OCI-LY7 (cell line): ENCODE measurements at regions not wholly inside any gene's neighbourhood (a gene's known extent, or its start where the extent isn't known, plus 50 kb on each side); places are given as distances from the start of the nearest gene placed in this dataset.

Experiments used
- BruUV-seq: library from RNA; stranded (reverse); fragments of 400-500 nt; replicated peaks from 2 replicates; lab custom pipeline; 2021; lab: Mats Ljungman, UMichigan
- CTCF ChIA-PET: fragments of 300-600 bp; sonication (Branson Sonifier 250); formaldehyde crosslinking; loops from one replicate; lab custom pipeline; 2022; ENCODE audit warnings: antibody characterized with exemption; ENCODE audit not compliant: unreplicated experiment; lab: Charles Lee
- POLR2A ChIA-PET: fragments of 300-600 bp; sonication (Branson Sonifier 250); formaldehyde crosslinking; loops from one replicate; lab custom pipeline; 2022; ENCODE audit warnings: antibody characterized with exemption; lab: Charles Lee
- DNase-seq: peaks from one replicate; pipeline ENCODE4 v3.0.0-alpha.2; 2015; ENCODE audit warnings: low spot score
- H2AFZ ChIP-seq: fragments of 200-600 bp; sonication (generic), shearing (Covaris generic); 2 replicates; pipeline ENCODE4 v1.6.1; 2014; ENCODE audit warnings: mild to moderate bottlenecking, antibody characterized with exemption, low read length, moderate library complexity
- H3K27ac ChIP-seq: fragments of 200-600 bp; sonication (generic); 2 replicates; pipeline ENCODE4 v1.5.1; 2014; ENCODE audit warnings: mixed run types, low read depth, mild to moderate bottlenecking, moderate library complexity, low read length, inconsistent platforms; ENCODE audit not compliant: poor library complexity, severe bottlenecking
- H3K36me3 ChIP-seq: fragments of 200-600 bp; sonication (generic); 2 replicates; pipeline ENCODE4 v1.6.1; 2014; ENCODE audit warnings: mild to moderate bottlenecking, antibody characterized with exemption, low read length, moderate library complexity, mixed read lengths; ENCODE audit not compliant: insufficient read depth
- H3K4me1 ChIP-seq: fragments of 200-600 bp; sonication (generic); 2 replicates; pipeline ENCODE4 v1.5.1; 2014; ENCODE audit warnings: mild to moderate bottlenecking, low read length; ENCODE audit not compliant: insufficient read depth, poor library complexity, severe bottlenecking
- H3K4me2 ChIP-seq: fragments of 200-600 bp; sonication (generic); 2 replicates; pipeline ENCODE4 v1.6.1; 2014; ENCODE audit warnings: mild to moderate bottlenecking, low read length
- H3K4me3 ChIP-seq: fragments of 200-600 bp; sonication (generic); 2 replicates; pipeline ENCODE4 v1.5.1; 2014; ENCODE audit warnings: mild to moderate bottlenecking, low read depth, low read length; ENCODE audit not compliant: poor library complexity, severe bottlenecking
- H3K79me2 ChIP-seq: fragments of 200-600 bp; sonication (generic); 2 replicates; pipeline ENCODE4 v1.6.1; 2016; ENCODE audit warnings: low read depth, mild to moderate bottlenecking, low read length, moderate library complexity, mixed read lengths; ENCODE audit not compliant: insufficient read depth
- H3K9me2 ChIP-seq: fragments of 200-600 bp; sonication (generic); 2 replicates; pipeline ENCODE4 v1.6.1; 2016; ENCODE audit warnings: mild to moderate bottlenecking, low read length, mixed read lengths; ENCODE audit not compliant: insufficient read depth
- H3K9me3 ChIP-seq: fragments of 200-600 bp; sonication (generic); 2 replicates; pipeline ENCODE4 v1.6.1; 2014; ENCODE audit warnings: mild to moderate bottlenecking, mixed run types, low read length, mixed read lengths
- H4K20me1 ChIP-seq: fragments of 200-600 bp; sonication (generic); 2 replicates; pipeline ENCODE4 v1.6.1; 2014; ENCODE audit warnings: mild to moderate bottlenecking, antibody characterized with exemption, low read length, moderate library complexity, mixed read lengths; ENCODE audit not compliant: insufficient read depth
- EZH2phosphoT487 ChIP-seq: fragments of 200-600 bp; sonication (generic); IDR thresholded peaks from 2 replicates; pipeline ENCODE4 v1.6.1; 2018; ENCODE audit warnings: low read depth, borderline replicate concordance, mild to moderate bottlenecking, mixed run types, antibody characterized with exemption, low read length, moderate library complexity, mixed read lengths
- intact Hi-C: fragments of 100-400 bp; cut with micrococcal nuclease; formaldehyde crosslinking; loops from one replicate; pipeline ENCODE4 v1.10.0; 2022; ENCODE audit not compliant: unreplicated experiment
- TF ChIP-seq, protein P1 (sequence below): fragments of 200-600 bp; sonication (generic); conservative IDR thresholded peaks from 2 replicates; pipeline ENCODE4 v1.5.1; 2014; ENCODE audit warnings: mild to moderate bottlenecking, antibody characterized with exemption, low read length, moderate library complexity, mixed read lengths

DNA sequence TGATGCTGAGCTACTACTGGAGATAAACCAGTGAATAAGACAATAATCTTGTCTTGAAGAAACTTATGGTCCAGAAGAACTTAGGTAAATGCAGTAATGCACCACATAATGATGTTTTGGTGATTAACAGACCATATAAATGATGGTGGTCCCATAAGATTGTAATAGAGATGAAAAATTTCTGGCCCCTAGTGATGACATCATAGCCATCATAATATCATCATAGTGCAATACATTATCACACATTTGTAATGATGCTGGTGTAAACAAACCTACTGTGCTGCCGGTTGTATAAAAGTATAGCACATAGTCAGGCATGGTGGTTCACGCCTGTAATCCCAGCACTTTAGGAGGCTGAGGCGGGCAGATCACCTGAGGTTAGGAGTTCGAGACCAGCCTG is 846.8 kb downstream of the FSTL5 start:
- H3K4me3 ChIP-seq = no peak overlapping the region
- CTCF ChIA-PET = no interaction called here
- BruUV-seq = no TSS peak
- no peaks in the 10 kb centered on the region for H3K9me2 ChIP-seq
- DNase-seq = no peak
- POLR2A ChIA-PET = no interaction called here
- no peaks in the 10 kb centered on the region for H3K36me3 ChIP-seq
- no peak overlapping the region for H3K27ac ChIP-seq
- H4K20me1 ChIP-seq = no peaks in the 10 kb centered on the region
- H3K79me2 ChIP-seq = no peaks in the 10 kb centered on the region
- no peak for TF ChIP-seq EZH2phosphoT487
- TF ChIP-seq, protein P1, sequence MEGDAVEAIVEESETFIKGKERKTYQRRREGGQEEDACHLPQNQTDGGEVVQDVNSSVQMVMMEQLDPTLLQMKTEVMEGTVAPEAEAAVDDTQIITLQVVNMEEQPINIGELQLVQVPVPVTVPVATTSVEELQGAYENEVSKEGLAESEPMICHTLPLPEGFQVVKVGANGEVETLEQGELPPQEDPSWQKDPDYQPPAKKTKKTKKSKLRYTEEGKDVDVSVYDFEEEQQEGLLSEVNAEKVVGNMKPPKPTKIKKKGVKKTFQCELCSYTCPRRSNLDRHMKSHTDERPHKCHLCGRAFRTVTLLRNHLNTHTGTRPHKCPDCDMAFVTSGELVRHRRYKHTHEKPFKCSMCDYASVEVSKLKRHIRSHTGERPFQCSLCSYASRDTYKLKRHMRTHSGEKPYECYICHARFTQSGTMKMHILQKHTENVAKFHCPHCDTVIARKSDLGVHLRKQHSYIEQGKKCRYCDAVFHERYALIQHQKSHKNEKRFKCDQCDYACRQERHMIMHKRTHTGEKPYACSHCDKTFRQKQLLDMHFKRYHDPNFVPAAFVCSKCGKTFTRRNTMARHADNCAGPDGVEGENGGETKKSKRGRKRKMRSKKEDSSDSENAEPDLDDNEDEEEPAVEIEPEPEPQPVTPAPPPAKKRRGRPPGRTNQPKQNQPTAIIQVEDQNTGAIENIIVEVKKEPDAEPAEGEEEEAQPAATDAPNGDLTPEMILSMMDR = no peak
- no peak overlapping the region for H3K4me2 ChIP-seq
- no peak overlapping the region for H2AFZ ChIP-seq
- intact Hi-C loops = no loop called here
- no peaks in the 10 kb centered on the region for H3K4me1 ChIP-seq
- no peaks in the 10 kb centered on the region for H3K9me3 ChIP-seq

DNA sequence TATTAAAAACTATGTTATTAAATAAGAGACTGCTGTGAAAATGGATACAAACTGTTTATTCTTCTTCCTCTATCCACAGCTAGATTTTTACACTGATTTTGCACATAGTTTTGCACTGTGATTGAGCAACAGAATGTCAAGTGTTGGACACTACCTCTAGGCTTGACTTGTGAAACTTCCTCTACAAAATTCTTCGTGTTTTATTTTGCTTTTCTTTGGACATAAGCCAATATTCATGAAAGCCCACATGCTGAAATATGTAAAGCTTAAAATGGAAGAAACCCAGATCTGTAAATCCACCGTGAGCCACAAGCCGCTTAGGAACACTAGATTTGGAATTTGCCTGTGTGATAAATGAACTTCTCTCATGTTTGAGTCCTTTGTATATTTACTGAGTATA is 849.4 kb downstream of the FSTL5 start:
- ChIA-PET POLR2A (no interaction called here), CTCF (no interaction called here)
- Histone ChIP-seq H2AFZ (no peak overlapping the region), H3K4me1 (no peaks in the 10 kb centered on the region), H3K4me2 (no peak overlapping the region), H3K4me3 (no peak overlapping the region), H3K79me2 (no peaks in the 10 kb centered on the region), H3K9me3 (no peaks in the 10 kb centered on the region), H3K36me3 (no peaks in the 10 kb centered on the region), H4K20me1 (no peaks in the 10 kb centered on the region), H3K9me2 (no peaks in the 10 kb centered on the region), H3K27ac (no peak overlapping the region)
- no TSS peak for BruUV-seq
- intact Hi-C loops = no loop called here
- no peak for DNase-seq
- TF ChIP-seq EZH2phosphoT487 = no peak
- TF ChIP-seq, protein P1 = no peak

DNA sequence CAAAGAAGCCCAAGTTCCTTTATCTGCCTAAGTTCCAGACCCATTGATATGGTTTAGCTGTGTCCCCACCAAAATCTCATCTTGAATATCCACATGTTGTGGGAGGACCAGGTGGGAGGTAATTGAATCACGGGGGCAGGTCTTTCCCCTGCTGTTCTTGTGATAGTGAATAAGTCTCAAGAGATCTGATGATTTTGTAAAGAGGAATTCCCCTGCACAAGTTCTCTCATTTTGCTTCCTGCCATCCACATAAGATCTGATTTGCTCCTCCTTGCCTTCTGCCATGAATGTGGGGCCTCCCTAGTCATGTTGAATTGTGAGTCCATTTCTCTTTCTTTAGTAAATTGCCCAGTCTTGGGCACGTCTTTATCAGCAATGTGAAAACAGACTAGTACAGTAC is 860.2 kb downstream of the FSTL5 start:
- no TSS peak for BruUV-seq
- no peak for DNase-seq
- H3K4me2 ChIP-seq = no peak overlapping the region
- no peaks in the 10 kb centered on the region for H4K20me1 ChIP-seq
- POLR2A ChIA-PET = no interaction called here
- no peak for TF ChIP-seq EZH2phosphoT487
- TF ChIP-seq, protein P1 = no peak
- no peaks in the 10 kb centered on the region for H3K36me3 ChIP-seq
- no peaks in the 10 kb centered on the region for H3K9me2 ChIP-seq
- no peaks in the 10 kb centered on the region for H3K9me3 ChIP-seq
- H3K4me3 ChIP-seq = no peak overlapping the region
- CTCF ChIA-PET = no interaction called here
- no peaks in the 10 kb centered on the region for H3K79me2 ChIP-seq
- no peaks in the 10 kb centered on the region for H3K4me1 ChIP-seq
- H2AFZ ChIP-seq = no peak overlapping the region
- no peak overlapping the region for H3K27ac ChIP-seq
- intact Hi-C loops = no loop called here
